ENCODE measurements at regions not wholly inside any gene's neighbourhood (a gene's known extent, or its start where the extent isn't known, plus 50 kb on each side); places are given as distances from the start of the nearest gene placed in this dataset.

- Histone ChIP-seq H4K5ac (ENCODE audit: insufficient read length, low read depth, low read length) (no peak overlapping the region), H2BK15ac (ENCODE audit: low read length) (no peak overlapping the region), H3K4ac (replicated peaks; ENCODE audit: insufficient read length, low read depth, low read length) (no peak overlapping the region), H2AK5ac (ENCODE audit: low read depth, low read length) (no peak overlapping the region), H3K36me3 (ENCODE audit: control insufficient read depth in 2 of 4, insufficient read depth in 4 of 4, low read length in 3 of 4) (no peaks in the 10 kb centered on the region), H2BK120ac (replicated peaks; ENCODE audit: low read depth, low read length) (no peak overlapping the region), H3K23ac (ENCODE audit: insufficient read length) (no peak overlapping the region), H3K14ac (ENCODE audit: insufficient read length) (no peak overlapping the region), H2BK20ac (ENCODE audit: low read length) (no peak overlapping the region), H3K56ac (replicated peaks; ENCODE audit: insufficient read length, low read depth, low read length) (no peak overlapping the region), H3K9me3 (ENCODE audit: insufficient read depth in 2 of 2, low read depth in 1 of 2, low read length in 1 of 2) (no peaks in the 10 kb centered on the region), H3K9ac (replicated peaks in 1 of 4; ENCODE audit: extremely low read depth in 1 of 4, low read depth in 3 of 4, low read length in 3 of 4) (no peak overlapping the region), H4K20me1 (replicated peaks in 1 of 2; ENCODE audit: control insufficient read depth in 1 of 2, insufficient read depth in 2 of 2, low read length in 2 of 2) (no peaks in the 10 kb centered on the region), H3K4me1 (replicated peaks in 1 of 4; ENCODE audit: control insufficient read depth in 3 of 4, insufficient read depth in 4 of 4, low read length in 3 of 4) (peaks cover 0 to 4% (median 0%) of the 10 kb centered on the region in 4 experiments; a peak in 2 of 7 replicates), H3K27me3 (replicated peaks in 1 of 4; ENCODE audit: control insufficient read depth in 3 of 4, extremely low read depth in 1 of 4, insufficient read depth in 3 of 4, low read length in 3 of 4) (no peaks in the 10 kb centered on the region), H3K23me2 (ENCODE audit: low read depth, low read length) (no peaks in the 10 kb centered on the region), H3K79me2 (ENCODE audit: control insufficient read depth in 1 of 2, insufficient read depth in 2 of 2, low read length in 2 of 2) (no peaks in the 10 kb centered on the region), H2BK5ac (ENCODE audit: low read depth, low read length) (no peak overlapping the region), H2BK12ac (ENCODE audit: low read depth, low read length) (no peak overlapping the region), H3K4me3 (ENCODE audit: extremely low read depth in 1 of 4, insufficient read depth in 2 of 4, low read depth in 3 of 4, low read length in 4 of 4) (no peak overlapping the region), H3K79me1 (ENCODE audit: low read depth, low read length) (no peaks in the 10 kb centered on the region), H2AFZ (ENCODE audit: low read length) (no peak overlapping the region), H3K18ac (ENCODE audit: extremely low read depth, low read length) (no peak overlapping the region), H3K27ac (ENCODE audit: low read depth, low read length) (no peak overlapping the region), H3K4me2 (ENCODE audit: insufficient read depth in 1 of 2, low read depth in 2 of 2, low read length in 2 of 2) (no peak overlapping the region), H4K91ac (replicated peaks; ENCODE audit: insufficient read length, low read length) (no peak overlapping the region), H4K8ac (ENCODE audit: extremely low read depth, insufficient read depth, low read length) (no peak overlapping the region)
- FAIRE-seq (no peak), DNase-seq (ENCODE audit: low read depth in 1 of 2, low spot score in 2 of 2) (no peak)
- ChIA-PET CTCF (ENCODE audit: partially characterized antibody) (interaction anchor here (1.1 to 2.1 kb wide), 2 partner anchors 14 to 59 kb away, joined by 6 to 9 read pairs; no protein-coding TSS in a partner anchor), POLR2A (ENCODE audit: partially characterized antibody) (no interaction called here)
- 92% methylated on average over 3 of the region's 3 CpGs; no CpG with 5 or more reads in 1 of the 2 experiments for WGBS, 2 experiments (ENCODE audit: extremely low coverage in 1 of 2, insufficient coverage in 1 of 2, insufficient read length in 1 of 2, insufficient replicate concordance in 2 of 2, low coverage in 1 of 2, low lambda C conversion rate in 2 of 2, missing lambda C conversion rate in 1 of 2)
- TF ChIP-seq CTBP2 (IDR thresholded peaks at IDR 0.05; ENCODE audit: borderline replicate concordance, insufficient read depth, insufficient read length, low read length) (no peak), SP4 (IDR thresholded peaks at IDR 0.05; ENCODE audit: low read length) (no peak), NANOG (IDR thresholded peaks at IDR 0.05; ENCODE audit: insufficient read depth, low read depth, low read length, poor library complexity, severe bottlenecking) (no peak)
Observed at GRCh38 chr17:71402661-71403141, 718.1 kb upstream of the SOX9 start.
